ENCODE measurements at regions not wholly inside any gene's neighbourhood (a gene's known extent, or its start where the extent isn't known, plus 50 kb on each side); places are given as distances from the start of the nearest gene placed in this dataset.

GRCh38 chr9:38255599-38255998 lies 136.9 kb upstream of the ALDH1B1 start:
- no peaks in the 10 kb centered on the region for H3K9me3 Mint-ChIP-seq
- no peaks in the 10 kb centered on the region for H3K27me3 ChIP-seq (ENCODE audit: control insufficient read depth in 1 of 2, insufficient read depth in 2 of 2, low read length in 2 of 2)
- ChIA-PET POLR2A (no interaction called here), CTCF (no interaction called here)
- H3K4me3 Mint-ChIP-seq = no peak overlapping the region
- H3K27me3 Mint-ChIP-seq = no peaks in the 10 kb centered on the region
- no peaks in the 10 kb centered on the region for H3K4me1 Mint-ChIP-seq (ENCODE audit: low read depth)
- intact Hi-C loops (cut with DNase I, micrococcal nuclease) = no loop called here
- H3K36me3 Mint-ChIP-seq (ENCODE audit: low read depth) = no peaks in the 10 kb centered on the region
- no peak overlapping the region for H3K4me3 ChIP-seq (ENCODE audit: low read length)
- no peaks in the 10 kb centered on the region for H3K9me3 ChIP-seq (ENCODE audit: control insufficient read depth in 1 of 2, insufficient read depth in 1 of 2, low read length in 2 of 2)
- no peak for TF ChIP-seq CTCF (IDR thresholded peaks at IDR 0.05)
- H3K4me1 ChIP-seq (ENCODE audit: insufficient read depth, low read length) = no peaks in the 10 kb centered on the region
- DNase-seq (no peak), ATAC-seq (ENCODE audit: poor library complexity) (no peak)
- H3K27ac Mint-ChIP-seq = no peak overlapping the region
- H3K36me3 ChIP-seq (ENCODE audit: insufficient read depth, low read length) = no peaks in the 10 kb centered on the region
- no peak overlapping the region for H3K27ac ChIP-seq (ENCODE audit: low read depth in 1 of 2, low read length in 2 of 2)

- CTCF ChIA-PET = no interaction called here
- Histone ChIP-seq H3K27me3 (ENCODE audit: control insufficient read depth in 1 of 2, insufficient read depth in 2 of 2, low read length in 2 of 2) (no peaks in the 10 kb centered on the region), H3K36me3 (ENCODE audit: insufficient read depth, low read length) (no peaks in the 10 kb centered on the region), H3K4me1 (ENCODE audit: insufficient read depth, low read length) (no peaks in the 10 kb centered on the region), H3K27ac (ENCODE audit: low read depth in 1 of 2, low read length in 2 of 2) (no peak overlapping the region), H3K4me3 (ENCODE audit: low read length) (no peak overlapping the region), H3K9me3 (ENCODE audit: control insufficient read depth in 1 of 2, insufficient read depth in 1 of 2, low read length in 2 of 2) (no peaks in the 10 kb centered on the region)
- Mint-ChIP-seq H3K27me3 (no peaks in the 10 kb centered on the region), H3K4me3 (no peak overlapping the region), H3K27ac (no peak overlapping the region), H3K9me3 (no peaks in the 10 kb centered on the region), H3K36me3 (ENCODE audit: low read depth) (no peaks in the 10 kb centered on the region), H3K4me1 (ENCODE audit: low read depth) (no peaks in the 10 kb centered on the region)
- no peak for ATAC-seq (ENCODE audit: poor library complexity)
- TF ChIP-seq CTCF (IDR thresholded peaks at IDR 0.05) = no peak
- POLR2A ChIA-PET = no interaction called here
- intact Hi-C loops (cut with DNase I, micrococcal nuclease) = no loop called here
- no peak for DNase-seq
These were observed 137.7 kb upstream of the ALDH1B1 start for GRCh38 chr9:38254756-38255155.

GRCh38 chr9:38254151-38254550 lies 138.4 kb upstream of the ALDH1B1 start:
- Histone ChIP-seq H3K9me3 (ENCODE audit: control insufficient read depth in 1 of 2, insufficient read depth in 1 of 2, low read length in 2 of 2) (no peaks in the 10 kb centered on the region), H3K27me3 (ENCODE audit: control insufficient read depth in 1 of 2, insufficient read depth in 2 of 2, low read length in 2 of 2) (no peaks in the 10 kb centered on the region), H3K36me3 (ENCODE audit: insufficient read depth, low read length) (no peaks in the 10 kb centered on the region), H3K4me3 (ENCODE audit: low read length) (no peak overlapping the region), H3K27ac (ENCODE audit: low read depth in 1 of 2, low read length in 2 of 2) (no peak overlapping the region), H3K4me1 (ENCODE audit: insufficient read depth, low read length) (no peaks in the 10 kb centered on the region)
- H3K9me3 Mint-ChIP-seq = no peaks in the 10 kb centered on the region
- POLR2A ChIA-PET = no interaction called here
- no peak overlapping the region for H3K27ac Mint-ChIP-seq
- intact Hi-C loops (cut with DNase I, micrococcal nuclease) = no loop called here
- no peaks in the 10 kb centered on the region for H3K27me3 Mint-ChIP-seq
- H3K36me3 Mint-ChIP-seq (ENCODE audit: low read depth) = no peaks in the 10 kb centered on the region
- TF ChIP-seq CTCF (IDR thresholded peaks at IDR 0.05) = no peak
- ATAC-seq (ENCODE audit: poor library complexity) (no peak), DNase-seq (no peak)
- no peaks in the 10 kb centered on the region for H3K4me1 Mint-ChIP-seq (ENCODE audit: low read depth)
- CTCF ChIA-PET = no interaction called here
- H3K4me3 Mint-ChIP-seq = no peak overlapping the region
